Heart left ventricle (tissue), 13 donors: ENCODE measurements at regions not wholly inside any gene's neighbourhood (a gene's known extent, or its start where the extent isn't known, plus 50 kb on each side); places are given as distances from the start of the nearest gene placed in this dataset.

Source experiments
- CTCF ChIP-seq, 12 donors: fragments of 200-600 bp; sonication (generic) in 4 of 12; IDR thresholded peaks; one replicate each; pipeline versions ENCODE4 v1.5.0 to v1.8.0; 2018 to 2022; ENCODE audit warnings: antibody characterized with exemption in 12 of 12, mild to moderate bottlenecking in 5 of 12
- POLR2A ChIP-seq, 2 donors: fragments of 450-650 bp; IDR thresholded peaks; one replicate each; pipeline ENCODE4 v1.6.1; 2017; ENCODE audit warnings: antibody characterized with exemption in 2 of 2, mild to moderate bottlenecking in 2 of 2, moderate library complexity in 2 of 2
- donor health status: ischemic (EF 13 %, LVEDD 7.1; RV severe dilation, severe dysfunction).
- donor health status: DM: no; HTN: yes; CAD: no.
- donor health status: DM: no; HTN: no; CAD: no.
- donor health status: ischemic (EF 25% LVEDD 6.9; RV normal size, moderate dysfunction).
- donor health status: ischemic (EF 25% LVEDD 5.7; RV mildly dilated, moderate dysfunction).
- donor health status: ischemic (EF 35%, LVEDD 5.7; RV mildly dilated, moderate dysfunction).
- donor health status: nonischemic (EF 11% LVEDD 7.7; RV severe dilation, severe dysfunction).
- donor health status: DM: yes; HTN: yes; CAD: no.
- donor health status: PGD.
- donor health status: ischemic (EF 29% LVEDD 5.4; RV normal size, mild dysfunction).
- donor health status: nonischemic (EF 23%, LVEDD 6.1; RV moderate dilation, normal function).

- TF ChIP-seq CTCF (IDR thresholded peaks at IDR 0.05), result no peak
- no peak for TF ChIP-seq POLR2A (IDR thresholded peaks at IDR 0.05)
Observed at GRCh38 chr4:189117426-189117825, 823.2 kb upstream of the FRG1 start.
